ENCODE measurements at regions not wholly inside any gene's neighbourhood (a gene's known extent, or its start where the extent isn't known, plus 50 kb on each side); places are given as distances from the start of the nearest gene placed in this dataset.

DNA sequence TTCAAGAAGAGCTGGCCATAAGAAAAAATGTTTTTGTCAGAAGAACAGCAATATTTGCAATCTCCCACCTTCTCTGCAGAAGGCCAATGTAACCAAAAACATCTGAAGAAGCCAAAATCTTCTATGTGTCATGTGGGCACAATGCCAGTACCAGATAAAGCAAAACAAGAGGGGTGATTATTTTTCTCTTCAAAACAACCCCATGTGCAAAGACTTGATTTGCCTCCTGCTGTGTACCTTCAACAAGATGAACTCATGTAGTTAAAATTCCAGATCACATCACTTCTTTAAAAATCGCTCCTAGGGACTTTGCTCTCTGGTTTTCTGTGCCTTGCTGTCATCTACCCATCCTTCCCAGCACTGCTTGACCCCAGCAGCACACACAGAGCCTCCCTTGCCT is 134.0 kb upstream of the MAP3K1 start:
- Mint-ChIP-seq H3K36me3 (ENCODE audit: insufficient read depth, unreplicated experiment) (no peaks in the 10 kb centered on the region), H3K9me3 (ENCODE audit: unreplicated experiment) (no peaks in the 10 kb centered on the region), H3K27me3 (ENCODE audit: insufficient read depth, unreplicated experiment) (no peaks in the 10 kb centered on the region), H3K4me3 (ENCODE audit: unreplicated experiment) (no peak overlapping the region), H3K27ac (ENCODE audit: low read depth, unreplicated experiment) (no peak overlapping the region), H3K4me1 (ENCODE audit: insufficient read depth, unreplicated experiment) (peaks cover 10% of the 10 kb centered on the region)
- CTCF ChIA-PET, result interaction anchor here (0.5 kb wide), 1 partner anchor 36 kb away, joined by 3 read pairs; no protein-coding TSS in a partner anchor
- DNase-seq (ENCODE audit: unreplicated experiment), result peak; percentile 36
- TF ChIP-seq, protein P1, sequence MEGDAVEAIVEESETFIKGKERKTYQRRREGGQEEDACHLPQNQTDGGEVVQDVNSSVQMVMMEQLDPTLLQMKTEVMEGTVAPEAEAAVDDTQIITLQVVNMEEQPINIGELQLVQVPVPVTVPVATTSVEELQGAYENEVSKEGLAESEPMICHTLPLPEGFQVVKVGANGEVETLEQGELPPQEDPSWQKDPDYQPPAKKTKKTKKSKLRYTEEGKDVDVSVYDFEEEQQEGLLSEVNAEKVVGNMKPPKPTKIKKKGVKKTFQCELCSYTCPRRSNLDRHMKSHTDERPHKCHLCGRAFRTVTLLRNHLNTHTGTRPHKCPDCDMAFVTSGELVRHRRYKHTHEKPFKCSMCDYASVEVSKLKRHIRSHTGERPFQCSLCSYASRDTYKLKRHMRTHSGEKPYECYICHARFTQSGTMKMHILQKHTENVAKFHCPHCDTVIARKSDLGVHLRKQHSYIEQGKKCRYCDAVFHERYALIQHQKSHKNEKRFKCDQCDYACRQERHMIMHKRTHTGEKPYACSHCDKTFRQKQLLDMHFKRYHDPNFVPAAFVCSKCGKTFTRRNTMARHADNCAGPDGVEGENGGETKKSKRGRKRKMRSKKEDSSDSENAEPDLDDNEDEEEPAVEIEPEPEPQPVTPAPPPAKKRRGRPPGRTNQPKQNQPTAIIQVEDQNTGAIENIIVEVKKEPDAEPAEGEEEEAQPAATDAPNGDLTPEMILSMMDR (IDR thresholded peaks at IDR 0.05; ENCODE audit: unreplicated experiment), result no peak
- POLR2A ChIA-PET, result interaction anchor here (0.6 kb wide), 1 partner anchor 278 kb away, joined by 3 read pairs; no protein-coding TSS in a partner anchor
- intact Hi-C loops (cut with micrococcal nuclease), result no loop called here
- no TSS peak for BruUV-seq (replicated peaks)

DNA sequence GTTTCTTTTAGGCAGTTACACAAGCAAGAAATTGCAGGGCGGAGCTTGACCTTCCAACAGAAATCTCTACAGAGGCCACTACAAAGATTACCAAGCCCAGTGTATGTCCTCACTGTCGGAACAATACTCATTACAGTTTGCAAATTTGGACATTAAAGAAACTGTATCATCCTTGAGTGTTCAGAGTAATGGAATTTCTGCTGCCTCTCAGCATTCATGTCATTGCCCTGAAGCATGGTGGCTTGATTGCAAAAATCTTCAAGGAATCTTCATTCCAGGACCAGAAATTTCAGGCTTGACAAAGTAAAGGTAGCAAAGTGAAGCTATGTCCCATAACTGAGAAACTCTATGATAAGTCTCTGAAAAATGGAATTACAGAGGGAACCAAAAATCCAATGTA is 134.6 kb upstream of the MAP3K1 start:
- peaks cover 14% of the 10 kb centered on the region for H3K4me1 Mint-ChIP-seq (ENCODE audit: insufficient read depth, unreplicated experiment)
- CTCF ChIA-PET, result no interaction called here
- H3K27me3 Mint-ChIP-seq (ENCODE audit: insufficient read depth, unreplicated experiment), result no peaks in the 10 kb centered on the region
- H3K27ac Mint-ChIP-seq (ENCODE audit: low read depth, unreplicated experiment), result no peak overlapping the region
- TF ChIP-seq, protein P1 (IDR thresholded peaks at IDR 0.05; ENCODE audit: unreplicated experiment), result no peak
- no TSS peak for BruUV-seq (replicated peaks)
- intact Hi-C loops (cut with micrococcal nuclease), result no loop called here
- no peak for DNase-seq (ENCODE audit: unreplicated experiment)
- POLR2A ChIA-PET, result interaction anchor here (0.7 kb wide), 1 partner anchor 17 kb away, joined by 3 read pairs; no protein-coding TSS in a partner anchor
- H3K36me3 Mint-ChIP-seq (ENCODE audit: insufficient read depth, unreplicated experiment), result no peaks in the 10 kb centered on the region
- no peaks in the 10 kb centered on the region for H3K9me3 Mint-ChIP-seq (ENCODE audit: unreplicated experiment)
- H3K4me3 Mint-ChIP-seq (ENCODE audit: unreplicated experiment), result no peak overlapping the region

DNA sequence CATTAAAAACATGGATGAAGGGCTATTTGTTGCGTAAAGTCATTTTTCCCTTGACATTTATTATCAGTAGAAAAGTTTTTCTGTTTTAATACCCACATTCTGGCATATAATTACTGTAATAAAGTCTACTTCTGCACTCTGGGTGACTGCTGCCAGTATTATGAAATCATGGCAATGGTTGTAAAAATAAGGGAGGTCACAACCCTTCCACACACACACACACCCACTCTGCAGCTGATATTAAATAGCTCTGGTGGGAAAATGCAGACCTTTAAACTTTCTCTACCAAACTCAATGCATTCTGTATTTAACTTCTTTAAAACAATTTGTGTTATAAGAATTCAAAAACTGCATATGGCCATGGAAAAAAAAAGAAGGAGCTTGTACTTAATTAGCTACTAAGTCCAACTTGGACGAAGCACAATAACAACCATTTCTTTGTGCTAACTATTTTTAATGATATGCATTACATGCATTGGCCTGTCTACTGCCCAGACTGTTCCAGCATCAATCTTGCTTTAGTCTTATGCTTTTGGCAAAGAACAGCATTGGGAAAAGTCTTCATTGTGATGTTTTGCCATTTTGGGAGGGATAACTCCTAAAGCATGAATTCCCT is 137.6 kb upstream of the MAP3K1 start:
- no TSS peak for BruUV-seq (replicated peaks)
- H3K4me3 Mint-ChIP-seq (ENCODE audit: unreplicated experiment), result no peak overlapping the region
- TF ChIP-seq, protein P1 (IDR thresholded peaks at IDR 0.05; ENCODE audit: unreplicated experiment), result no peak
- peaks cover 15% of the 10 kb centered on the region for H3K4me1 Mint-ChIP-seq (ENCODE audit: insufficient read depth, unreplicated experiment)
- intact Hi-C loops (cut with micrococcal nuclease), result no loop called here
- POLR2A ChIA-PET, result interaction anchor here (1.0 to 2.5 kb wide), 3 partner anchors 8 to 46 kb away, joined by 3 to 7 read pairs (median 3); no protein-coding TSS in a partner anchor
- H3K27me3 Mint-ChIP-seq (ENCODE audit: insufficient read depth, unreplicated experiment), result no peaks in the 10 kb centered on the region
- H3K9me3 Mint-ChIP-seq (ENCODE audit: unreplicated experiment), result no peaks in the 10 kb centered on the region
- no peak for DNase-seq (ENCODE audit: unreplicated experiment)
- CTCF ChIA-PET, result interaction anchor here (0.6 kb wide), 1 partner anchor 195 kb away, joined by 3 read pairs; no protein-coding TSS in a partner anchor
- no peaks in the 10 kb centered on the region for H3K36me3 Mint-ChIP-seq (ENCODE audit: insufficient read depth, unreplicated experiment)
- no peak overlapping the region for H3K27ac Mint-ChIP-seq (ENCODE audit: low read depth, unreplicated experiment)

DNA sequence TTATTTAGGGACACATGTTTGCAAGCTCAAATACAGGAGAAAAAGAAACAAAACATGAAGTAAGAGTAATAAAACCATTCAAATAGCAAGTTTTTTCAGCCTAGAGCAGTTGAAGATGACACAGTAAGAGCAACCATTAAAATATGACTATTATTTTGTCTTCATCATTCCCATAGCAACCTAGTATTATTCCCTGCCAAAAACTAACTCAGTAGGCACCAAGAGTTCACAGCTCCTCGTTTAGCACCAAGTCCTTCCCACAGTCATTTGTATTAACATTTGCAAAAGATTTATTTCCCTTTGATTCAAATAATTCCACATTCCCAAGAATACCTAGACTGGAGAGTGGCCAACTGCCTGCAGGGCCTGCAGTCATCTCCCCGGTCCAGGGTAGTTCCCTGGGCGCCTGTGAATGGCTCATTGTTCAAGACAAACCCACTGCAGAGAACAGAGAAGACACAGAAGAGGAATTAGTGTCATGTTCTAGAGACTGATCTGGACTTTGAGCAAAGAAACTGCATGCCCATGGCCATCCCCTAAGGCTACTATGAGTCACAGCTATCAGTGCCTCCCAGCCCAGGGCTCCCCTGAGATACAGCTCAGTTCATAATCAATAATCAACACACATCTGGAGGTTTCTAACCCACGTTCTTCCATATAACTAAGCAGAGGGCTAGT is 139.1 kb upstream of the MAP3K1 start:
- peak; percentile 16 for DNase-seq (ENCODE audit: unreplicated experiment)
- intact Hi-C loops (cut with micrococcal nuclease), result no loop called here
- ChIA-PET POLR2A (interaction anchor here (2.5 kb wide), 1 partner anchor 10 kb away, joined by 7 read pairs; no protein-coding TSS in a partner anchor), CTCF (interaction anchor here (0.5 kb wide), 1 partner anchor 113 kb away, joined by 3 read pairs; no protein-coding TSS in a partner anchor)
- Mint-ChIP-seq H3K4me1 (ENCODE audit: insufficient read depth, unreplicated experiment) (peaks cover 11% of the 10 kb centered on the region), H3K36me3 (ENCODE audit: insufficient read depth, unreplicated experiment) (no peaks in the 10 kb centered on the region), H3K27me3 (ENCODE audit: insufficient read depth, unreplicated experiment) (no peaks in the 10 kb centered on the region), H3K9me3 (ENCODE audit: unreplicated experiment) (no peaks in the 10 kb centered on the region), H3K4me3 (ENCODE audit: unreplicated experiment) (no peak overlapping the region), H3K27ac (ENCODE audit: low read depth, unreplicated experiment) (no peak overlapping the region)
- BruUV-seq (replicated peaks), result no TSS peak
- TF ChIP-seq, protein P1 (IDR thresholded peaks at IDR 0.05; ENCODE audit: unreplicated experiment), result no peak

All from MCF 10A (cell line).